HEK293T (cell line): ENCODE measurements at regions not wholly inside any gene's neighbourhood (a gene's known extent, or its start where the extent isn't known, plus 50 kb on each side); places are given as distances from the start of the nearest gene placed in this dataset.

Source experiments
- BHLHE40 ChIP-seq: fragments of 450-650 bp; IDR thresholded peaks from 2 replicates; pipeline ENCODE4 v1.6.1; 2016; ENCODE audit warnings: mild to moderate bottlenecking, moderate library complexity, borderline replicate concordance
- CTBP1 ChIP-seq: fragments of 450-650 bp; IDR thresholded peaks from 2 replicates; pipeline ENCODE4 v1.6.1; 2016; ENCODE audit warnings: borderline replicate concordance
- FOXK2 ChIP-seq: fragments of 450-650 bp; IDR thresholded peaks from 2 replicates; pipeline ENCODE4 v1.6.1; 2016; ENCODE audit warnings: mild to moderate bottlenecking
- FOXM1 ChIP-seq: fragments of 450-650 bp; IDR thresholded peaks from 2 replicates; pipeline ENCODE4 v1.6.1; 2017; ENCODE audit warnings: mild to moderate bottlenecking, borderline replicate concordance
- HDGF ChIP-seq: fragments of 450-650 bp; IDR thresholded peaks from 2 replicates; pipeline ENCODE4 v1.6.1; 2017; ENCODE audit warnings: antibody characterized with exemption, borderline replicate concordance
- NFRKB ChIP-seq: fragments of 450-650 bp; IDR thresholded peaks from 2 replicates; pipeline ENCODE4 v1.6.1; 2016; ENCODE audit warnings: mild to moderate bottlenecking, moderate library complexity
- PKNOX1 ChIP-seq: fragments of 450-650 bp; IDR thresholded peaks from 2 replicates; pipeline ENCODE4 v1.6.1; 2016
- SUZ12 ChIP-seq: fragments of 450-650 bp; IDR thresholded peaks from 2 replicates; pipeline ENCODE4 v1.6.1; 2016; ENCODE audit warnings: mild to moderate bottlenecking
- ZNF384 ChIP-seq: fragments of 450-650 bp; IDR thresholded peaks from 2 replicates; pipeline ENCODE4 v1.6.1; 2016

GRCh38 chr4:178470996-178471784, 1029.0 kb upstream of the AGA start:
- TF ChIP-seq FOXM1, result no peak
- no peak for TF ChIP-seq BHLHE40
- no peak for TF ChIP-seq ZNF384
- TF ChIP-seq HDGF, result no peak
- TF ChIP-seq SUZ12, result no peak
- no peak for TF ChIP-seq NFRKB
- no peak for TF ChIP-seq PKNOX1
- no peak for TF ChIP-seq CTBP1
- TF ChIP-seq FOXK2, result no peak
